ENCODE measurements at regions not wholly inside any gene's neighbourhood (a gene's known extent, or its start where the extent isn't known, plus 50 kb on each side); places are given as distances from the start of the nearest gene placed in this dataset.

- no peak for DNase-seq
- no peaks in the 10 kb centered on the region for H3K27me3 ChIP-seq (ENCODE audit: insufficient read depth, low read depth, severe bottlenecking)
These were observed 309.2 kb downstream of the HLX start for GRCh38 chr1:221188458-221188857.

DNA sequence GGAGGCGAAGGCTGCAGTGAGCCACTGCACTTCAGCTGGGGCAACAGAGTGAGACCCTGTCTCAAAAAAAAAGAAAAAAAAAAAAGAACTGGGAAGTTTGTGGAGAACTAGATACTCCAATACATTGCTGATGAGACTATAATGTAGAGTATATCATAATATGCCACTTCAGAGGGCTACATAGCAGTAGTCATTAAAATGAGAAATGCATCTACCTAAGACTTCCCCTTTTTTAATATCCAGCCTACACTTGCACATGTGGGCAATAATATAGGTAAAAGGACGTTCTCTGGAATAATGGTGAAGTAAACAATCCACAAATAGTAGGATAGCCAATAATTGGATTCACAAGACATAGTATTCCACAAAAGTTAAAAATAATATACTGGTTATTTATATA, 311.0 kb downstream of the HLX start:
- no peak for DNase-seq
- no peaks in the 10 kb centered on the region for H3K9me3 ChIP-seq (ENCODE audit: severe bottlenecking)
- H3K4me3 ChIP-seq (ENCODE audit: low read depth, low read length): no peak overlapping the region

More at GRCh38 chr1:221188458-221188857, 309.2 kb downstream of the HLX start:
- Histone ChIP-seq H3K9me3 (ENCODE audit: severe bottlenecking) (no peaks in the 10 kb centered on the region), H3K36me3 (no peaks in the 10 kb centered on the region), H3K4me3 (ENCODE audit: low read depth, low read length) (no peak overlapping the region), H3K27ac (no peak overlapping the region)
- TF ChIP-seq, protein P1, sequence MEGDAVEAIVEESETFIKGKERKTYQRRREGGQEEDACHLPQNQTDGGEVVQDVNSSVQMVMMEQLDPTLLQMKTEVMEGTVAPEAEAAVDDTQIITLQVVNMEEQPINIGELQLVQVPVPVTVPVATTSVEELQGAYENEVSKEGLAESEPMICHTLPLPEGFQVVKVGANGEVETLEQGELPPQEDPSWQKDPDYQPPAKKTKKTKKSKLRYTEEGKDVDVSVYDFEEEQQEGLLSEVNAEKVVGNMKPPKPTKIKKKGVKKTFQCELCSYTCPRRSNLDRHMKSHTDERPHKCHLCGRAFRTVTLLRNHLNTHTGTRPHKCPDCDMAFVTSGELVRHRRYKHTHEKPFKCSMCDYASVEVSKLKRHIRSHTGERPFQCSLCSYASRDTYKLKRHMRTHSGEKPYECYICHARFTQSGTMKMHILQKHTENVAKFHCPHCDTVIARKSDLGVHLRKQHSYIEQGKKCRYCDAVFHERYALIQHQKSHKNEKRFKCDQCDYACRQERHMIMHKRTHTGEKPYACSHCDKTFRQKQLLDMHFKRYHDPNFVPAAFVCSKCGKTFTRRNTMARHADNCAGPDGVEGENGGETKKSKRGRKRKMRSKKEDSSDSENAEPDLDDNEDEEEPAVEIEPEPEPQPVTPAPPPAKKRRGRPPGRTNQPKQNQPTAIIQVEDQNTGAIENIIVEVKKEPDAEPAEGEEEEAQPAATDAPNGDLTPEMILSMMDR (IDR thresholded peaks at IDR 0.05; ENCODE audit: low read depth, low read length): no peak

DNA sequence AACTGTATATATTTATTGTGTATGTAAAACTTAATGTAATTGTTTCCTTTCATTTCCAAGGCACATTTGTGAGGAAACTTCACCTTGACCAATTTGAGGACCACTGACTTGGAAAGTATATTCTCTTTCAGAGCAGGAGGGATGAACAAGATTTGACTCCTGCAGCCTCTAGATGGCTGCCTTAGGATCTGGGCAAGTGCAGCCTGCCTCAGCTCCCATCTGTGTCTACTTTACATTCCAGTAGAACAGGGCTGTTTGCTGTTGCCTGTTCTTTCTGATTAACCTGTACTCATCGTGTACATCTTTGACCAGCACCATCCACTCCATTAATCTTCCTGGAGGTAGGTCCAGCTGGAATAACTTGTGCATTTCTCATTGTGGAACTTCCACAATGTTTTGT, 312.8 kb downstream of the HLX start:
- no peak for DNase-seq
- TF ChIP-seq, protein P1 (IDR thresholded peaks at IDR 0.05; ENCODE audit: low read depth, low read length): 0 out of 2 replicates have a peak, but pooled peaks have one; percentile 7
- no peak overlapping the region for H3K27ac ChIP-seq
- peaks cover 7% of the 10 kb centered on the region for H3K9me3 ChIP-seq (ENCODE audit: severe bottlenecking)
- H3K4me3 ChIP-seq (ENCODE audit: low read depth, low read length): no peak overlapping the region
- H3K36me3 ChIP-seq: no peaks in the 10 kb centered on the region
- H3K27me3 ChIP-seq (ENCODE audit: insufficient read depth, low read depth, severe bottlenecking): no peaks in the 10 kb centered on the region

More for the DNA sequence above, 311.0 kb downstream of the HLX start:
- TF ChIP-seq, protein P1 (IDR thresholded peaks at IDR 0.05; ENCODE audit: low read depth, low read length): no peak
- H3K27me3 ChIP-seq (ENCODE audit: insufficient read depth, low read depth, severe bottlenecking): no peaks in the 10 kb centered on the region
- H3K36me3 ChIP-seq: no peaks in the 10 kb centered on the region
- H3K27ac ChIP-seq: no peak overlapping the region

DNA sequence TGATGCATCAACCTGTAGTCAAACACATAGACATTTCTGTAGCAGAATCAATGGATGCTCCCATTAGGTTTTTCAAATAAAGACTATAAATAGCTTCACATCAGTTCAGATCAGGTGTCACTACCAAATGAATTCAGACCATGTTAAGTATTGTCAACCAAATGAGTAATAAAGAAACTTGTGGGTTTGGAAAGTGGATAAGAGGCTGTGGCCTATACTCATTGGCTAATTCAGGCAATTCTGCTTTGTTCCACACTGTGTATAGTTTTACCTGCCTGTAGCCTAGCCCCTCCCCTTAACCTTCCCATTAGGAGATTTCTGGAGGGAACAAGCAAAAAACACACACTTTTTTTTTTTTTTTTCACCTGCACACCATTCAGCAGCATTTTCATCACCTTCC, 321.2 kb downstream of the HLX start:
- H3K27me3 ChIP-seq (ENCODE audit: insufficient read depth, low read depth, severe bottlenecking): no peaks in the 10 kb centered on the region
- H3K9me3 ChIP-seq (ENCODE audit: severe bottlenecking): peaks cover 7% of the 10 kb centered on the region
- H3K4me3 ChIP-seq (ENCODE audit: low read depth, low read length): no peak overlapping the region
- H3K27ac ChIP-seq: no peak overlapping the region
- no peaks in the 10 kb centered on the region for H3K36me3 ChIP-seq
- TF ChIP-seq, protein P1 (IDR thresholded peaks at IDR 0.05; ENCODE audit: low read depth, low read length): no peak
- no peak for DNase-seq

DNA sequence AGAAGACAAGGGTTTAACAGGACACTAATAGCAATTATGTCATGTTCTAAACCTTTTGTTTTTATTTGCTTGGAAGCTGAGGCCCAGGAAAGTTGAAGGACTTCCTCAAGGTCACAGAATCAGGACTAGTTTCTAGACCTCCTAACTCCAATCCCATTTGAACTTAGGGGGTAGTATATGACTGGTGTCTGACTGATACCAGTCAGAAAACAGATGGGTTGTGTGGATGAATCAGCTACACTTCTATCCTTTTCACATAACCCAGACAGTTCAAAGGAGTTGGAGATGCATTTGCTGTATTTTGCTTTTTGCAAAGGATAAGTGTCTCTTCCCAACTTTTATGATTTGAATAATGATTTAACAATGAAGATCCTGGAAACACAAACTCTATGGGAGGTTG, 322.5 kb downstream of the HLX start:
- no peak for DNase-seq
- Histone ChIP-seq H3K27me3 (ENCODE audit: insufficient read depth, low read depth, severe bottlenecking) (no peaks in the 10 kb centered on the region), H3K4me3 (ENCODE audit: low read depth, low read length) (no peak overlapping the region), H3K9me3 (ENCODE audit: severe bottlenecking) (peaks cover under 1% of the 10 kb centered on the region), H3K36me3 (no peaks in the 10 kb centered on the region), H3K27ac (no peak overlapping the region)
- TF ChIP-seq, protein P1 (IDR thresholded peaks at IDR 0.05; ENCODE audit: low read depth, low read length): no peak
